GM18507 (cell line): ENCODE measurements at regions not wholly inside any gene's neighbourhood (a gene's known extent, or its start where the extent isn't known, plus 50 kb on each side); places are given as distances from the start of the nearest gene placed in this dataset.

Source experiments
- DNase-seq: peaks from one replicate; pipeline ENCODE4 v3.0.0; 2011; ENCODE audit warnings: low read depth; ENCODE audit not compliant: insufficient read length; ENCODE audit errors: extremely low spot score
- FAIRE-seq: peaks from 2 replicates; lab custom pipeline; 2011; peaks lifted over from hg19 to GRCh38; lab: Jason Lieb, UNC

GRCh38 chr14:34119107-34119858, 168.4 kb upstream of the EGLN3 start:
- DNase-seq (no peak), FAIRE-seq (no peak)

GRCh38 chr14:34113991-34114390, 163.1 kb upstream of the EGLN3 start:
- DNase-seq = no peak
- no peak for FAIRE-seq

DNA sequence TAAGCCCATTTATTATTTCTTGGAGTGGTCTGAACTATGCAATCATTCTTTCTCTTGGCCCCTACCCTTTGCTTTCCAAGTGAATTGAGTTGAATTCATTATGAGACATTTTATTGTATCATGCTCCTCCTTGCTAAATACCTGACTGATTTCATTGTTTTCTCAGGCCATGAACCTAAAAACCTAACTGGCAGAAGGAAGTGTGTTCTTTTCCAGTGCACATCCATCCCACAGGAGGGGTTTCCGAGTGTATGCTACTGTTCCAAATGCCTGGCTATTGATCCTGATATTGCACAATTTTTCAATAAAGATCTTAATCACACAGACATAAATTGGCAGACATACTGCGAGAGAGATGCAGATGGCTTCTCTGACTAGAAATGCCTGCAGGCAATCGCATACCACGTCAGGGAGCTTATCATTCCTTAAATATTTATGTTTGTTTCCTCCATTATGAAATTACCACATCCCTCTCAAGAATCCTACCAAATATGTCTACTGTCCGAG, 162.2 kb upstream of the EGLN3 start:
- DNase-seq (no peak), FAIRE-seq (no peak)

GRCh38 chr14:34111953-34112352, 161.1 kb upstream of the EGLN3 start:
- DNase-seq = no peak
- FAIRE-seq = no peak

GRCh38 chr14:34111505-34111904, 160.6 kb upstream of the EGLN3 start:
- FAIRE-seq (peak; percentile 21), DNase-seq (no peak)

DNA sequence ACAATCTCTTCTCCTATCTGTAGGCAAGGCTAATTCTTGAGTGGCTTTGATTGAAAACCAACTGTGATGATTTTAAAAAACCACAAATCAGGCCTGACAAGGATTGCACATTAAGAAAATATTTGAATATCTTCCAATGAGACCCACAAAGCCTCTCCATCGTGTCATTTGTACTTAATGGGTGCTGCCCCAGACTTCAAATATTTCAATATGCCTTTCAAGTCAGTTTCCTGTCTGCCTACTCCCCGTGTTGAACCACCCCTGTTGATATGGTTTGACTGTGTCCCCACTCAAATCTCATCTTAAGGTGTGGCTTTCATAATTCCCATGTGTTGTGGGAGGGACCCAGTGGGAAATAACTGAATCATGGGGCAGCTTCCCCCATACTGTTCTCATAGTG, 159.7 kb upstream of the EGLN3 start:
- FAIRE-seq (no peak), DNase-seq (no peak)

DNA sequence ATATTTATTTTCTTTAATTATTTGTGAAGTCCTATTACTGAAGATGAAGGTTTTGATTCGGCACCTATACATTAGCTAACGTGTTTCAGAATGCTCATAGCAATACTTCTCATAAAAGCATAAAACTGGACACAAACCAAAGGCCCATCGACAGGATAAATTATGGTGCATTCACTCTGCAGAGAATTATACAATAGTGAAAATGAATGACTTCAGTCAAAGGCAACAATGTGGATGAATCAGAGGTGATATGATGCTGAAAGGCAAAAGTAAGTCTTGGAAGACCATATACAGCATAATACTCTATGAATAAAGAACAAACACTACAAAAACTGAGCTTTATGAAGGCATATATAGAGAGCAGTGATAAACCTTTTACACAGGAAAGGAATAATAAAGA, 156.6 kb upstream of the EGLN3 start:
- FAIRE-seq = no peak
- no peak for DNase-seq

- no peak for FAIRE-seq
- DNase-seq = no peak
Measured at GRCh38 chr14:34106310-34106709, 155.4 kb upstream of the EGLN3 start.

- no peak for DNase-seq
- no peak for FAIRE-seq
Measured at GRCh38 chr14:34104489-34105397, 153.9 kb upstream of the EGLN3 start.

DNA sequence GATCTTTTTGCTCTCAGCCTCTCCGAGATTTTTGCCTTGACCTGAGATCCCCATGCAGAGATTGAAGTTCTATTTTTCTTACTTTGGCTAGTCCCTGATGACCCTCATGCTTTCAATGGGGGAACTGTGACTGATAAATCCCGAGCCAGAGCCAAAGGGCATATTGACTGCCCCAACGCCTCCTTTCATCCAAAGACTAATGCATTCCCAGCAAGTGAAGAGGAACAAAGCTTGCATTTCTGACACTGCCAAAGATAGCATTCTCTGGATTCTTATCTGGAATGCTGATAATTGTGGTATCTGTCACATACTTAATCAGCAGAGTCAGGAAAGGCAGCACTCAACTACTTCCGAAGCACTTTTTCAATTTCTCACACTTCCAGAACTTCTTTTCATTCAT, 152.3 kb upstream of the EGLN3 start:
- FAIRE-seq = no peak
- no peak for DNase-seq

DNA sequence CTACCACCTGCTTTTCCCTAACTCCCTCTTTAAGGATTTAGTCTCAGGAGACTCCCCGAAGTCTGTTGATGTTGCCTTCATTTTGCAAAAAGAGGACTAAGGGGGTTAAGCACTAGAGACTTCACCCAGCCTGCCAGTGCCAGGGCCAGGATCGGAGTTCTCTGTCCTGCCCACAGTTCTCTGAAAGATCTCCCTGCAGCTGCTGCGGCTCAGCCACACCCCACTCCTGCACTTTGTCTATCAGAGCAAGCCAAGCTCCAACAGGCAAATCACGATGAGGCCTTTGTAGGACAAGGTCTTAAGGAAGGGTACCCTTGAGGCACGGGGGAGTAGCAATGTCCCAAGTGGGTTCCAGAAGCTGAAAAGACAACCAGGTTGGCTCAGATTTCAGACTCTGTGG, 148.8 kb upstream of the EGLN3 start:
- no peak for DNase-seq
- FAIRE-seq = no peak

DNA sequence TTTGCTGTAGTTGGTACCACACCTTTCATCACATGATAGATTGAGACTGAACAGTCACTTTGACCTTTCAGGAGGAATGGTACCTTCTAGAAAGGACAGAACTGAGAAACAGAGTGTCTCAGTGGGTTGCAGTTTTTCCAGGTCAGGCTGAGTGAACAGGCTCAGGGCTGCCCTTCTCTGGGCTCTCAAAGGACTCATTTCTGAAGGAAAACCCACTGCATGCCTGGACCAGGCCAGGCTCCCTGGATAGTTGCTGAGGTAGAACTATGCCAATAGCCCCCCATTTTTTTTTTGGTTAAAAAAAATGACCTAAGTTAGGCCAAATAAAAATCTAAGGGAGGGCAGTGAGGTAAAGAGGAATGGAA, 148.1 kb upstream of the EGLN3 start:
- no peak for FAIRE-seq

DNA sequence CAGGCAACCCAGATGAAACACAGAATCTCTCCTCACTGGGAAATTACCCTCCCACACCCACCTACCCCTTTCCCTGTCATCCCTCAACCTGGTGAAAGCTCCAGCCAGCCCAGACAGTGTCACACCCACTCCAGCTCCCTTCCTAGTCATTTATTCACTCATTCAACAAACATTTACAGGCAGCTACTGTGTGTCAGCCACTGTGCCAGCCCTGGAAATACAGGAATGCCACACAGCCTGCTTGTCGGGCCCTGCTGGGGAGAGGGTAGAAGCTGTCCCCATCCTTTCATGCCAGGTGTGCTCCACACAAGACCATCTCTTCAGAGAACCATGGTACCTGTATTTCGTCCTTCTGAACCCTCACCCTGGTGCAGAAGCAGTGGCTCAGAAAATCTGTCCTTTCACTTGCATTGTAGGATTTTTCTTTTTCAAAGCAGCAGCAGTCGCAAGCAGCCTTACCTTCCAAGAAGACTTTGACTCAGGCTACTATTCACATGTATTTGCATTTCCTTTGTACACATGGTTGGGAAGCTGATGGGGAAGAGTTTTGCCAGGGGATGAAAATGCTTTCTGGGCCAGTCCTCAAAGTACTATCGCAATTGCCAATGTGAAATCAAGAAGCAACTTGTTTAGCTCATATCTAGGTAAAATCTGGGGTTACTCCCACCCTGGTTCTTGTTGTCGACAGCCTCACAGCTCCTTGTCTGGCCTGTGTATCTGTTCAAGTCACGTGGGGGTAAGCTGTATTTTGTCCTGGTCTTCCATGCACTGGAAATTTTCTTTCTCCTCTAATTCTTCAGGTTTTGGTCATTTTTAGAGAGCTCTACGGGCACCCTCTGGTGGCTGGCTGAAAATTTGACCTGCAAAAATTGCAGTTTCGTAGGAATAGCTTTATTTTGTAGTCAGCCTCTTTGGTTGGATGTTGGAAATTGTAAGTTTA, 147.4 kb upstream of the EGLN3 start:
- DNase-seq (no peak), FAIRE-seq (peak; percentile 67)

More for the DNA sequence above, 148.1 kb upstream of the EGLN3 start:
- no peak for DNase-seq

DNA sequence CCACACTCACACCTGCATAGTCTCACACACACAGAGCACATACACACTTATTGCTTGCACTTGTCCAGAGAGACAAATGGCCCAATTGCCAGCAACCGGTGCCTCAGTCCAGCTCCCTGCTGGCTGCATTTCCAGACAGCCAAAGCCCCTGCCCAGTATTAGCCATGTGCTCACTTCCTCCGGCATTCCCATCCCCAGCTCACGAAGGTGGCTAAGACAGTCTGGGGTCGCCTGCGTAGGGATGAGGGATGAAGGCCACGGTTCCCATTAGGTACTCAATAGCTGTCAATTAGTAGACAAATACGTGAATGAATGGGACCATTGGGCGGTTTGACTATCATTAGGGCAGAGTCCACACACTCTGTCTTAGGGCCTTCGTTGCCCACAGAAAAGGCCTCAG, 146.8 kb upstream of the EGLN3 start:
- DNase-seq (no peak), FAIRE-seq (no peak)

- no peak for DNase-seq
- FAIRE-seq = no peak
Measured at GRCh38 chr14:34094384-34094783, 143.5 kb upstream of the EGLN3 start.

DNA sequence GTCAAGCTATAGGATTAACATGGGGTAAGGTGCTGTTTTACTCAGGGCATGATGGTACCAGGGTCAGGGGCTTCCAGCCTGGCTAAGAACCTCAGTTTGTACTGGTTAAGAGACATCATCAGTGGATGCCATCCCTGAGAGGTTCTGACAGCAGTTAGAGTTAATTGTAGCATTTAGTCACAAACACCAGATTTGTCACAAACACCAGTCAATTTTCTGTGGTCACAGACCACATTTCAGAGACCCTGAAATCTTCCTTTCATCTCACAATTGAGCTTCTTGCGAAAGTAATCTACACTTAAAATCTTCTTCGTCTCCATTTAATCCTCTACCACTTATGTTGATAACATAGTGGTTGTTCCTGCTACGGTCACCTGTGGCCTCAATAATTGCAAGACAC, 143.0 kb upstream of the EGLN3 start:
- no peak for FAIRE-seq

GRCh38 chr14:34090451-34090850, 139.6 kb upstream of the EGLN3 start:
- peak; percentile 66 for FAIRE-seq

More for the DNA sequence above, 143.0 kb upstream of the EGLN3 start:
- no peak for DNase-seq

GRCh38 chr14:34088914-34089313, 138.0 kb upstream of the EGLN3 start:
- no peak for FAIRE-seq

More at GRCh38 chr14:34090451-34090850, 139.6 kb upstream of the EGLN3 start:
- no peak for DNase-seq

DNA sequence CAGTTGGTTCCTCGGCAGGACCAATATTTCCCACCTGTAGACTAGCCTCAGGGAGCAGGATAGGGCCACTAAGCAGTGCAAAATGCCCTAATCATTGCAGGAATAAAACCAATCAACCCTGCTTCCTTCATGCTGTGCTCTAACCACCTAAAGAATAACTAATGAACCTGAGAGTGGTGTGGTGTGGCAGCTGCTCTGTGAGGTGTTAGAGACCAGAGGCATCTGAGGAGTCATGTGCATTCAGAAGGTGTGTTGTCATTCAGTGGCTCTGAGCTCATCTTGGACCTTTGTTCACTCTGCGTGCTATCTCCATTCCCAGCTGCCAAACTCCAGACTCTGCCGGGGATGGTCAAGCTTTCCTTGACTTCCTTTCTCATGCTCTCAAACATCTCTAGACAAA, 136.7 kb upstream of the EGLN3 start:
- FAIRE-seq = peak; percentile 53
- no peak for DNase-seq

More at GRCh38 chr14:34088914-34089313, 138.0 kb upstream of the EGLN3 start:
- no peak for DNase-seq
